HFF-Myc (cell line): ENCODE measurements at regions not wholly inside any gene's neighbourhood (a gene's known extent, or its start where the extent isn't known, plus 50 kb on each side); places are given as distances from the start of the nearest gene placed in this dataset.

Experiments
- DNase-seq: peaks from one replicate; pipeline ENCODE4 v3.0.0-alpha.2; 2011; ENCODE audit warnings: low read depth; ENCODE audit errors: extremely low read depth
- H3K4me3 ChIP-seq: replicated peaks from 2 replicates; pipeline ENCODE4 v1.5.1; 2011; ENCODE audit warnings: low read depth, mild to moderate bottlenecking, control low read depth, low read length
- CTCF ChIP-seq: IDR thresholded peaks from 2 replicates; pipeline ENCODE4 v1.5.1; 2012; ENCODE audit warnings: mild to moderate bottlenecking, low read depth, low read length, control low read depth; ENCODE audit errors: missing control alignments

- no peak overlapping the region for H3K4me3 ChIP-seq
- no peak for DNase-seq
- no peak for TF ChIP-seq CTCF
These were observed 392.6 kb upstream of the SHH start for GRCh38 chr7:156204820-156205219.

- no peak overlapping the region for H3K4me3 ChIP-seq
- TF ChIP-seq CTCF, result no peak
- DNase-seq, result no peak
These were observed 391.7 kb upstream of the SHH start for GRCh38 chr7:156203923-156204322.

- no peak for TF ChIP-seq CTCF
- no peak for DNase-seq
- no peak overlapping the region for H3K4me3 ChIP-seq
These were observed 386.0 kb upstream of the SHH start for GRCh38 chr7:156198277-156198676.

GRCh38 chr7:156196649-156197048 lies 384.4 kb upstream of the SHH start:
- no peak overlapping the region for H3K4me3 ChIP-seq
- no peak for TF ChIP-seq CTCF
- DNase-seq, result no peak

GRCh38 chr7:156195276-156195675 lies 383.0 kb upstream of the SHH start:
- DNase-seq, result no peak
- no peak overlapping the region for H3K4me3 ChIP-seq
- TF ChIP-seq CTCF, result no peak

- no peak overlapping the region for H3K4me3 ChIP-seq
- DNase-seq, result no peak
- TF ChIP-seq CTCF, result no peak
These were observed 382.6 kb upstream of the SHH start for GRCh38 chr7:156194813-156195212.

- TF ChIP-seq CTCF, result no peak
- H3K4me3 ChIP-seq, result no peak overlapping the region
- no peak for DNase-seq
These were observed 380.7 kb upstream of the SHH start for GRCh38 chr7:156192921-156193320.
